OCI-LY7 (cell line): ENCODE measurements at regions not wholly inside any gene's neighbourhood (a gene's known extent, or its start where the extent isn't known, plus 50 kb on each side); places are given as distances from the start of the nearest gene placed in this dataset.

Source experiments
- BruUV-seq: library from RNA; stranded (reverse); fragments of 400-500 nt; replicated peaks from 2 replicates; lab custom pipeline; 2021; lab: Mats Ljungman, UMichigan
- CTCF ChIA-PET: fragments of 300-600 bp; sonication (Branson Sonifier 250); formaldehyde crosslinking; loops from one replicate; lab custom pipeline; 2022; ENCODE audit warnings: antibody characterized with exemption; ENCODE audit not compliant: unreplicated experiment; lab: Charles Lee
- POLR2A ChIA-PET: fragments of 300-600 bp; sonication (Branson Sonifier 250); formaldehyde crosslinking; loops from one replicate; lab custom pipeline; 2022; ENCODE audit warnings: antibody characterized with exemption; lab: Charles Lee
- DNase-seq: peaks from one replicate; pipeline ENCODE4 v3.0.0-alpha.2; 2015; ENCODE audit warnings: low spot score
- H2AFZ ChIP-seq: fragments of 200-600 bp; sonication (generic), shearing (Covaris generic); 2 replicates; pipeline ENCODE4 v1.6.1; 2014; ENCODE audit warnings: mild to moderate bottlenecking, antibody characterized with exemption, low read length, moderate library complexity
- H3K27ac ChIP-seq: fragments of 200-600 bp; sonication (generic); 2 replicates; pipeline ENCODE4 v1.5.1; 2014; ENCODE audit warnings: mixed run types, low read depth, mild to moderate bottlenecking, moderate library complexity, low read length, inconsistent platforms; ENCODE audit not compliant: poor library complexity, severe bottlenecking
- H3K36me3 ChIP-seq: fragments of 200-600 bp; sonication (generic); 2 replicates; pipeline ENCODE4 v1.6.1; 2014; ENCODE audit warnings: mild to moderate bottlenecking, antibody characterized with exemption, low read length, moderate library complexity, mixed read lengths; ENCODE audit not compliant: insufficient read depth
- H3K4me1 ChIP-seq: fragments of 200-600 bp; sonication (generic); 2 replicates; pipeline ENCODE4 v1.5.1; 2014; ENCODE audit warnings: mild to moderate bottlenecking, low read length; ENCODE audit not compliant: insufficient read depth, poor library complexity, severe bottlenecking
- H3K4me2 ChIP-seq: fragments of 200-600 bp; sonication (generic); 2 replicates; pipeline ENCODE4 v1.6.1; 2014; ENCODE audit warnings: mild to moderate bottlenecking, low read length
- H3K4me3 ChIP-seq: fragments of 200-600 bp; sonication (generic); 2 replicates; pipeline ENCODE4 v1.5.1; 2014; ENCODE audit warnings: mild to moderate bottlenecking, low read depth, low read length; ENCODE audit not compliant: poor library complexity, severe bottlenecking
- H3K79me2 ChIP-seq: fragments of 200-600 bp; sonication (generic); 2 replicates; pipeline ENCODE4 v1.6.1; 2016; ENCODE audit warnings: low read depth, mild to moderate bottlenecking, low read length, moderate library complexity, mixed read lengths; ENCODE audit not compliant: insufficient read depth
- H3K9me2 ChIP-seq: fragments of 200-600 bp; sonication (generic); 2 replicates; pipeline ENCODE4 v1.6.1; 2016; ENCODE audit warnings: mild to moderate bottlenecking, low read length, mixed read lengths; ENCODE audit not compliant: insufficient read depth
- H3K9me3 ChIP-seq: fragments of 200-600 bp; sonication (generic); 2 replicates; pipeline ENCODE4 v1.6.1; 2014; ENCODE audit warnings: mild to moderate bottlenecking, mixed run types, low read length, mixed read lengths
- H4K20me1 ChIP-seq: fragments of 200-600 bp; sonication (generic); 2 replicates; pipeline ENCODE4 v1.6.1; 2014; ENCODE audit warnings: mild to moderate bottlenecking, antibody characterized with exemption, low read length, moderate library complexity, mixed read lengths; ENCODE audit not compliant: insufficient read depth
- CTCF ChIP-seq: fragments of 200-600 bp; sonication (generic); conservative IDR thresholded peaks from 2 replicates; pipeline ENCODE4 v1.5.1; 2014; ENCODE audit warnings: mild to moderate bottlenecking, antibody characterized with exemption, low read length, moderate library complexity, mixed read lengths
- EZH2phosphoT487 ChIP-seq: fragments of 200-600 bp; sonication (generic); IDR thresholded peaks from 2 replicates; pipeline ENCODE4 v1.6.1; 2018; ENCODE audit warnings: low read depth, borderline replicate concordance, mild to moderate bottlenecking, mixed run types, antibody characterized with exemption, low read length, moderate library complexity, mixed read lengths
- intact Hi-C: fragments of 100-400 bp; cut with micrococcal nuclease; formaldehyde crosslinking; loops from one replicate; pipeline ENCODE4 v1.10.0; 2022; ENCODE audit not compliant: unreplicated experiment

DNA sequence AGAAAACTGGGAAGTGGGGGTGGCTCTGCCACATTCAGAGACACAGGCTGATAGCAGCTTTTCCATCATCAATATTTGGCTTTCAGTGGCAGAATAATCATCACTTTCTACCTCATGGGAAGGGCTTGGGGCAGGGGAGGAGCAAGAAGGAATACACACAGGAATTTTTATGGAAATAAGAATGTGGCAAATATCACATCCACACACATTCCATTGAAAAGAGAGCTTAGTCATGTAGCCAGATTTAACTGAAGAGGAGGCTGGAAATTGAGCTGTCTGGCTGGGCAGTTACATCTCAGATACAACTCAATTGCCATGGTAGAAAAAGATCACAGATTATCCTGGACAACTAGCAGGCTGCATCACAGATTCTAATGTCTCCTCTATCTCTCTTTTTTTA is 1474.0 kb upstream of the ACVR2A start:
- ChIA-PET POLR2A (no interaction called here), CTCF (no interaction called here)
- no peak overlapping the region for H3K27ac ChIP-seq
- H3K4me1 ChIP-seq = no peaks in the 10 kb centered on the region
- no peak overlapping the region for H3K4me3 ChIP-seq
- H2AFZ ChIP-seq = no peak overlapping the region
- no peaks in the 10 kb centered on the region for H3K36me3 ChIP-seq
- no peak for TF ChIP-seq CTCF
- intact Hi-C loops = no loop called here
- no peak for DNase-seq
- no peaks in the 10 kb centered on the region; the same call in 1 of the 2 replicates for H3K9me2 ChIP-seq
- H3K79me2 ChIP-seq = no peaks in the 10 kb centered on the region
- no peak overlapping the region for H3K4me2 ChIP-seq
- no peaks in the 10 kb centered on the region for H3K9me3 ChIP-seq
- no peaks in the 10 kb centered on the region for H4K20me1 ChIP-seq
- no TSS peak for BruUV-seq

- Histone ChIP-seq H3K27ac (no peak overlapping the region), H3K4me2 (no peak overlapping the region), H2AFZ (no peak overlapping the region), H3K79me2 (no peaks in the 10 kb centered on the region), H3K9me3 (no peaks in the 10 kb centered on the region), H3K4me3 (no peak overlapping the region), H3K9me2 (no peaks in the 10 kb centered on the region), H3K4me1 (no peaks in the 10 kb centered on the region), H3K36me3 (no peaks in the 10 kb centered on the region), H4K20me1 (no peaks in the 10 kb centered on the region)
- TF ChIP-seq EZH2phosphoT487 = no peak
- TF ChIP-seq CTCF = no peak
- no peak for DNase-seq
- ChIA-PET POLR2A (no interaction called here), CTCF (no interaction called here)
- BruUV-seq = no TSS peak
- intact Hi-C loops = no loop called here
These were observed 1478.6 kb upstream of the ACVR2A start for GRCh38 chr2:146366276-146366675.

GRCh38 chr2:146365041-146365440 is 1479.8 kb upstream of the ACVR2A start:
- CTCF ChIA-PET = no interaction called here
- Histone ChIP-seq H3K9me2 (no peaks in the 10 kb centered on the region), H3K9me3 (no peaks in the 10 kb centered on the region), H3K27ac (no peak overlapping the region), H3K4me3 (no peak overlapping the region), H3K4me1 (no peaks in the 10 kb centered on the region), H3K4me2 (no peak overlapping the region), H3K36me3 (no peaks in the 10 kb centered on the region), H4K20me1 (no peaks in the 10 kb centered on the region), H2AFZ (no peak overlapping the region), H3K79me2 (no peaks in the 10 kb centered on the region)
- BruUV-seq = no TSS peak
- TF ChIP-seq EZH2phosphoT487 = no peak
- DNase-seq = no peak
- POLR2A ChIA-PET = interaction anchor here (0.6 kb wide), 1 partner anchor 493 kb away, joined by 3 read pairs; no protein-coding TSS in a partner anchor
- intact Hi-C loops = no loop called here
